HG02981 (cell line): ENCODE measurements at regions not wholly inside any gene's neighbourhood (a gene's known extent, or its start where the extent isn't known, plus 50 kb on each side); places are given as distances from the start of the nearest gene placed in this dataset.

Experiments used
- ATAC-seq: cut with Tn5 transposase; IDR thresholded peaks from one replicate; pipeline ENCODE4 v1.9.1; 2021; ENCODE audit warnings: mild to moderate bottlenecking, moderate library complexity; ENCODE audit not compliant: unreplicated experiment

GRCh38 chr2:129698593-129698992 lies 280.9 kb upstream of the RAB6C start:
- no peak for ATAC-seq

GRCh38 chr2:129699781-129700573 lies 279.5 kb upstream of the RAB6C start:
- ATAC-seq, result no peak

- no peak for ATAC-seq
Measured at GRCh38 chr2:129702416-129703176, 276.9 kb upstream of the RAB6C start.

GRCh38 chr2:129705085-129705484 lies 274.4 kb upstream of the RAB6C start:
- ATAC-seq, result no peak

GRCh38 chr2:129707800-129708199 lies 271.7 kb upstream of the RAB6C start:
- ATAC-seq, result no peak

- no peak for ATAC-seq
Measured at GRCh38 chr2:129708221-129708967, 271.1 kb upstream of the RAB6C start.

- no peak for ATAC-seq
Measured at GRCh38 chr2:129709001-129709955, 270.2 kb upstream of the RAB6C start.

- no peak for ATAC-seq
Measured at GRCh38 chr2:129709956-129710598, 269.4 kb upstream of the RAB6C start.

- no peak for ATAC-seq
Measured at GRCh38 chr2:129710670-129711495, 268.6 kb upstream of the RAB6C start.

- no peak for ATAC-seq
Measured at GRCh38 chr2:129711816-129712675, 267.4 kb upstream of the RAB6C start.

- ATAC-seq, result no peak
Measured at GRCh38 chr2:129712676-129712985, 266.8 kb upstream of the RAB6C start.

GRCh38 chr2:129713337-129713736 lies 266.1 kb upstream of the RAB6C start:
- no peak for ATAC-seq

- no peak for ATAC-seq
Measured at GRCh38 chr2:129716781-129717559, 262.5 kb upstream of the RAB6C start.

GRCh38 chr2:129717560-129718130 lies 261.8 kb upstream of the RAB6C start:
- no peak for ATAC-seq

GRCh38 chr2:129719335-129719734 lies 260.1 kb upstream of the RAB6C start:
- no peak for ATAC-seq

- ATAC-seq, result no peak
Measured at GRCh38 chr2:129720360-129720759, 259.1 kb upstream of the RAB6C start.

GRCh38 chr2:129720761-129721160 lies 258.7 kb upstream of the RAB6C start:
- ATAC-seq, result no peak
